Neural cell (in vitro differentiated cells): ENCODE measurements at regions not wholly inside any gene's neighbourhood (a gene's known extent, or its start where the extent isn't known, plus 50 kb on each side); places are given as distances from the start of the nearest gene placed in this dataset.

Source experiments
- H2AFZ ChIP-seq: fragments of 200-600, 300-800 bp; sonication (generic), shearing (Covaris generic); 2 replicates; pipeline ENCODE4 v1.6.0; 2014; ENCODE audit warnings: low read depth, mild to moderate bottlenecking, antibody characterized with exemption, low read length, moderate library complexity
- H3F3A ChIP-seq: fragments of 200-600 bp; shearing (Covaris generic); 2 replicates; pipeline ENCODE4 v1.6.1; 2016; ENCODE audit warnings: mild to moderate bottlenecking, moderate library complexity, mixed read lengths, antibody characterized with exemption, low read length; ENCODE audit not compliant: insufficient read depth, poor library complexity, severe bottlenecking
- H3K27ac ChIP-seq: fragments of 200-600, 300-800 bp; sonication (generic), shearing (Covaris generic); 2 replicates; pipeline ENCODE4 v1.5.1; 2014; ENCODE audit warnings: mild to moderate bottlenecking, low read length, moderate library complexity
- H3K27me3 ChIP-seq: fragments of 300-800, 200-600 bp; sonication (generic), shearing (Covaris generic); 2 replicates; pipeline ENCODE4 v1.6.0; 2014; ENCODE audit warnings: mild to moderate bottlenecking, low read depth, low read length, moderate library complexity; ENCODE audit not compliant: insufficient read depth
- H3K36me3 ChIP-seq: fragments of 300-800, 200-600 bp; sonication (generic), shearing (Covaris generic); 2 replicates; pipeline ENCODE4 v1.5.1; 2014; ENCODE audit warnings: mild to moderate bottlenecking, antibody characterized with exemption, low read length, moderate library complexity; ENCODE audit not compliant: insufficient read depth
- H3K4me2 ChIP-seq: fragments of 300-800, 200-600 bp; sonication (generic), shearing (Covaris generic); 2 replicates; pipeline ENCODE4 v1.6.0; 2014; ENCODE audit warnings: mild to moderate bottlenecking, low read length
- H3K4me3 ChIP-seq: fragments of 300-800, 200-600 bp; sonication (generic), shearing (Covaris generic); 2 replicates; pipeline ENCODE4 v1.5.1; 2014; ENCODE audit warnings: mild to moderate bottlenecking, low read length, moderate library complexity
- H3K79me2 ChIP-seq: fragments of 200-600 bp; shearing (Covaris generic); replicated peaks from 2 replicates; pipeline ENCODE4 v1.6.0; 2014; ENCODE audit warnings: mild to moderate bottlenecking, low read length, moderate library complexity; ENCODE audit not compliant: insufficient read depth
- H3K9ac ChIP-seq: fragments of 300-800, 200-600 bp; sonication (generic), shearing (Covaris generic); 2 replicates; pipeline ENCODE4 v1.6.1; 2016; ENCODE audit warnings: mild to moderate bottlenecking, low read length, mixed read lengths
- H3K9me2 ChIP-seq: fragments of 200-600 bp; shearing (Covaris generic); 2 replicates; pipeline ENCODE4 v1.6.1; 2016; ENCODE audit warnings: mild to moderate bottlenecking, low read length, mixed read lengths; ENCODE audit not compliant: insufficient read depth
- H3K9me3 ChIP-seq: fragments of 200-600, 300-800 bp; sonication (generic), shearing (Covaris generic); 2 replicates; pipeline ENCODE4 v1.6.1; 2016; ENCODE audit warnings: mild to moderate bottlenecking, mixed run types, low read length, moderate library complexity, mixed read lengths
- H4K20me1 ChIP-seq: fragments of 200-600 bp; shearing (Covaris generic); 2 replicates; pipeline ENCODE4 v1.6.1; 2016; ENCODE audit warnings: mild to moderate bottlenecking, mixed run types; ENCODE audit not compliant: insufficient read depth
- CTCF ChIP-seq: fragments of 450-650 bp; IDR thresholded peaks from 2 replicates; pipeline ENCODE4 v1.5.1; 2014; ENCODE audit warnings: antibody characterized with exemption, mild to moderate bottlenecking, moderate library complexity; ENCODE audit not compliant: poor library complexity, severe bottlenecking
- EP300 ChIP-seq: fragments of 450-650 bp; conservative IDR thresholded peaks from 2 replicates; pipeline ENCODE4 v1.6.1; 2014; ENCODE audit warnings: antibody characterized with exemption, mild to moderate bottlenecking, moderate library complexity; ENCODE audit not compliant: poor library complexity, severe bottlenecking
- MXI1 ChIP-seq: fragments of 450-650 bp; conservative IDR thresholded peaks from 2 replicates; pipeline ENCODE4 v1.6.1; 2014; ENCODE audit warnings: antibody characterized with exemption, mild to moderate bottlenecking; ENCODE audit not compliant: poor library complexity, severe bottlenecking
- POLR2AphosphoS5 ChIP-seq: IDR thresholded peaks from 2 replicates; pipeline ENCODE4 v1.6.1; 2012
- RAD21 ChIP-seq: fragments of 450-650 bp; conservative IDR thresholded peaks from 2 replicates; pipeline ENCODE4 v1.6.1; 2014; ENCODE audit warnings: antibody characterized with exemption, mild to moderate bottlenecking, moderate library complexity
- REST ChIP-seq: IDR thresholded peaks from 2 replicates; pipeline ENCODE4 v1.6.1; 2012; ENCODE audit warnings: borderline replicate concordance
- SMC3 ChIP-seq: fragments of 450-650 bp; conservative IDR thresholded peaks from 2 replicates; pipeline ENCODE4 v1.6.1; 2014; ENCODE audit warnings: antibody characterized with exemption, mild to moderate bottlenecking, moderate library complexity; ENCODE audit not compliant: poor library complexity
- TAF1 ChIP-seq: IDR thresholded peaks from 2 replicates; pipeline ENCODE4 v1.6.1; 2012; ENCODE audit warnings: low read depth

- TF ChIP-seq SMC3, result no peak
- TF ChIP-seq RAD21, result no peak
- TF ChIP-seq TAF1, result no peak
- peak; percentile 11 for TF ChIP-seq EP300
- peak; percentile 44 for TF ChIP-seq REST
- no peak for TF ChIP-seq MXI1
- TF ChIP-seq POLR2AphosphoS5, result peak; percentile 32
- Histone ChIP-seq H3K4me2 (peak overlapping the region; percentile 85), H2AFZ (peak overlapping the region; percentile 10), H3K4me3 (peak overlapping the region; percentile 64), H4K20me1 (no peaks in the 10 kb centered on the region), H3K36me3 (no peaks in the 10 kb centered on the region), H3K79me2 (no peaks in the 10 kb centered on the region), H3K9me2 (no peaks in the 10 kb centered on the region), H3K9ac (peak overlapping the region; percentile 51), H3K27me3 (no peaks in the 10 kb centered on the region), H3F3A (no peaks in the 10 kb centered on the region), H3K9me3 (no peaks in the 10 kb centered on the region), H3K27ac (peak overlapping the region; percentile 69)
Observed at GRCh38 chr4:138851391-138852335, 163.9 kb upstream of the NOCT start.

GRCh38 chr4:138845664-138846063 lies 169.9 kb upstream of the NOCT start:
- H2AFZ ChIP-seq, result no peak overlapping the region
- H3K9me3 ChIP-seq, result no peaks in the 10 kb centered on the region
- H3K9me2 ChIP-seq, result no peaks in the 10 kb centered on the region
- H3K4me3 ChIP-seq, result no peak overlapping the region
- TF ChIP-seq RAD21 (no peak), TAF1 (no peak), CTCF (no peak), SMC3 (no peak), REST (no peak)
- H3K79me2 ChIP-seq, result no peaks in the 10 kb centered on the region
- H3F3A ChIP-seq, result no peaks in the 10 kb centered on the region
- no peaks in the 10 kb centered on the region for H3K36me3 ChIP-seq
- no peak overlapping the region for H3K4me2 ChIP-seq
- no peak overlapping the region for H3K9ac ChIP-seq
- no peaks in the 10 kb centered on the region for H4K20me1 ChIP-seq
- no peaks in the 10 kb centered on the region for H3K27me3 ChIP-seq
- H3K27ac ChIP-seq, result no peak overlapping the region
